ENCODE measurements at regions not wholly inside any gene's neighbourhood (a gene's known extent, or its start where the extent isn't known, plus 50 kb on each side); places are given as distances from the start of the nearest gene placed in this dataset.

DNA sequence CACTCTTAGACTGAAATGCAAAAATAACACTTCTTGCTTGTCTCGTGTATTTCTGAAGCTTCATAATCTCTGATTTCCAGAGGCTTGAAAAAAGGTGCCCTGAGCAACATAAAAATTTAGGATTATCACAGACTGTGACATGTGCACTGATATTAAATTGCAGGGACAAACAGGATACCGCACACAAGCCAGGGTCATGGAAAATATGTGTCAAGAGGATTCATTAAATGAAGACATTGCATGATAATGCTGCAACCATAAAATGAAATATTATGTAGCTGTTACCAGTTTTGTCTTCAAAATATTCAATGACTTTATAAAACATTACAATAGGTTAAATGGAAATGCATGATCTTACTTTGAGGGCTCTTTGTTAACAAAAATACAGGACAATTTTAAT is 328.0 kb downstream of the KCTD8 start:
- DNase-seq (ENCODE audit: low read depth), result no peak

DNA sequence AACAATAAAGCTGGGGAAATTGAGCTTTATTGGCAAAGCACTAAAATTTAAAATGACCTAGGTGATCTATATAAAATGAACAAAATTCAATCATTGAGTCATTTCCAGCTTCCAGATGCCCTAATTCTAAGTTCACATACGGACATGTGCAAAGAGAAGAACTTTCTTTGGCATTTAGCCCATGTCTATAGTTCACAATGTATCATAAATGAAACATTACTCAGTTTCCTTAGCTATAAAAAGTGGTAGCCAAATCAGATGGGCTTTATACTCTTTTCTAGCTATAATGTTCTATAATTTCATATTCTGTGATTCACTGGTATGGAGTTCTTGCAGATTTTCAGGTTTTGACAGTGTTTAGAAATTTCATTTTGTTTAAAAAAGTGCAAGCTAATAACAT is 327.4 kb downstream of the KCTD8 start:
- no peak for DNase-seq (ENCODE audit: low read depth)
